ENCODE measurements at regions not wholly inside any gene's neighbourhood (a gene's known extent, or its start where the extent isn't known, plus 50 kb on each side); places are given as distances from the start of the nearest gene placed in this dataset.
A peak's percentile ranks its signal among the peaks of the same experiment; 100 is the strongest.

- H3K36me3 ChIP-seq: no peaks in the 10 kb centered on the region
- peaks cover 10% of the 10 kb centered on the region for H3F3A ChIP-seq (ENCODE audit: low read depth)
- H3K9ac ChIP-seq: no peak overlapping the region
- no peak overlapping the region for H3K27ac ChIP-seq
- no peak overlapping the region for H3K4me2 ChIP-seq
- H2AFZ ChIP-seq (replicated peaks): no peak overlapping the region
- H4K20me1 ChIP-seq (ENCODE audit: low read depth): no peaks in the 10 kb centered on the region
- Mint-ChIP-seq H3K36me3 (no peaks in the 10 kb centered on the region), H3K27me3 (ENCODE audit: insufficient read depth, low read depth) (peaks cover 57% of the 10 kb centered on the region), H3K4me3 (peak overlapping the region; percentile 21), H3K4me1 (peaks cover 17% of the 10 kb centered on the region), H3K27ac (no peak overlapping the region), H3K9me3 (peaks cover 14% of the 10 kb centered on the region)
- H3K9me3 ChIP-seq (ENCODE audit: low read depth): no peaks in the 10 kb centered on the region
- H3K4me3 ChIP-seq: no peak overlapping the region
- no peaks in the 10 kb centered on the region for H3K27me3 ChIP-seq
- H3K4me1 ChIP-seq: peaks cover 19% of the 10 kb centered on the region
- TF ChIP-seq CTCF (IDR thresholded peaks at IDR 0.05) (no peak), EZH2 (IDR thresholded peaks at IDR 0.05) (no peak), EZH2phosphoT487 (IDR thresholded peaks at IDR 0.05) (no peak)
- no peak for DNase-seq (ENCODE audit: low spot score)
- H3K79me2 ChIP-seq (ENCODE audit: low read depth): no peaks in the 10 kb centered on the region
Measured at GRCh38 chr20:48451401-48451800, 376.4 kb downstream of the PREX1 start.

GRCh38 chr20:48448666-48449600, 378.9 kb downstream of the PREX1 start:
- H3F3A ChIP-seq (ENCODE audit: low read depth): no peaks in the 10 kb centered on the region
- peaks cover 3% of the 10 kb centered on the region for H3K36me3 Mint-ChIP-seq
- no peaks in the 10 kb centered on the region for H3K79me2 ChIP-seq (ENCODE audit: low read depth)
- H3K27ac ChIP-seq: no peak overlapping the region
- no peak overlapping the region for H3K9ac ChIP-seq
- peaks cover 9% of the 10 kb centered on the region for H3K9me3 ChIP-seq (ENCODE audit: low read depth)
- H3K4me2 ChIP-seq: no peak overlapping the region
- H3K4me3 ChIP-seq: no peak overlapping the region
- H3K4me1 ChIP-seq: no peaks in the 10 kb centered on the region
- H3K4me1 Mint-ChIP-seq: no peaks in the 10 kb centered on the region
- no peak for TF ChIP-seq EZH2 (IDR thresholded peaks at IDR 0.05)
- TF ChIP-seq EZH2phosphoT487 (IDR thresholded peaks at IDR 0.05): no peak
- TF ChIP-seq CTCF (IDR thresholded peaks at IDR 0.05): no peak
- no peak overlapping the region for H2AFZ ChIP-seq (replicated peaks)
- no peak for DNase-seq (ENCODE audit: low spot score)
- no peak overlapping the region for H3K4me3 Mint-ChIP-seq
- peaks cover 24% of the 10 kb centered on the region for H3K9me3 Mint-ChIP-seq
- H3K27me3 ChIP-seq: no peaks in the 10 kb centered on the region
- peaks cover 42% of the 10 kb centered on the region for H3K27me3 Mint-ChIP-seq (ENCODE audit: insufficient read depth, low read depth)
- no peaks in the 10 kb centered on the region for H4K20me1 ChIP-seq (ENCODE audit: low read depth)
- no peak overlapping the region for H3K27ac Mint-ChIP-seq
- H3K36me3 ChIP-seq: peaks cover 5% of the 10 kb centered on the region

- Histone ChIP-seq H3K36me3 (peaks cover 6% of the 10 kb centered on the region), H3K9me3 (ENCODE audit: low read depth) (peaks cover 9% of the 10 kb centered on the region), H3K4me3 (no peak overlapping the region), H3K79me2 (ENCODE audit: low read depth) (no peaks in the 10 kb centered on the region), H3K4me1 (no peaks in the 10 kb centered on the region), H3K27me3 (no peaks in the 10 kb centered on the region), H4K20me1 (ENCODE audit: low read depth) (no peaks in the 10 kb centered on the region), H2AFZ (replicated peaks) (no peak overlapping the region), H3K4me2 (no peak overlapping the region), H3K27ac (no peak overlapping the region), H3K9ac (no peak overlapping the region), H3F3A (ENCODE audit: low read depth) (no peaks in the 10 kb centered on the region)
- DNase-seq (ENCODE audit: low spot score): no peak
- TF ChIP-seq CTCF (IDR thresholded peaks at IDR 0.05) (no peak), EZH2phosphoT487 (IDR thresholded peaks at IDR 0.05) (no peak), EZH2 (IDR thresholded peaks at IDR 0.05) (no peak)
- Mint-ChIP-seq H3K36me3 (peaks cover 3% of the 10 kb centered on the region), H3K4me3 (no peak overlapping the region), H3K9me3 (peaks cover 33% of the 10 kb centered on the region), H3K27me3 (ENCODE audit: insufficient read depth, low read depth) (peaks cover 27% of the 10 kb centered on the region), H3K4me1 (no peaks in the 10 kb centered on the region), H3K27ac (no peak overlapping the region)
Measured at GRCh38 chr20:48447456-48447855, 380.3 kb downstream of the PREX1 start.
